PC-3 (cell line): ENCODE measurements at regions not wholly inside any gene's neighbourhood (a gene's known extent, or its start where the extent isn't known, plus 50 kb on each side); places are given as distances from the start of the nearest gene placed in this dataset.

Experiments
- ATAC-seq: fragments of 200-7000 bp; cut with Tn5 transposase; 2 replicates; pipeline ENCODE4 v1.9.1; 2020; ENCODE audit warnings: mild to moderate bottlenecking, moderate library complexity
- BruUV-seq: library from RNA; stranded (reverse); fragments of 400-500 nt; replicated peaks from 2 replicates; lab custom pipeline; 2021; lab: Mats Ljungman, UMichigan
- CTCF ChIA-PET: fragments of 300-600 bp; sonication (Branson Sonifier 250); formaldehyde crosslinking; loops from one replicate; lab custom pipeline; 2022; ENCODE audit warnings: antibody characterized with exemption; lab: Charles Lee
- POLR2A ChIA-PET: fragments of 300-600 bp; sonication (Branson Sonifier 250); formaldehyde crosslinking; loops from one replicate; lab custom pipeline; 2022; ENCODE audit warnings: antibody characterized with exemption; ENCODE audit not compliant: unreplicated experiment; lab: Charles Lee
- DNase-seq: peaks from one replicate; pipeline ENCODE4 v3.0.0-alpha.2; 2015
- H2AFZ ChIP-seq: fragments of 300-600 bp; sonication (generic); 2 replicates; pipeline ENCODE4 v1.6.0; 2016; ENCODE audit warnings: antibody characterized with exemption, low read length
- H3F3A ChIP-seq: fragments of 300-600 bp; sonication (generic); one replicate; pipeline ENCODE4 v1.6.0; 2017; ENCODE audit warnings: antibody characterized with exemption, low read length, control low read depth, mild to moderate bottlenecking; ENCODE audit not compliant: unreplicated experiment
- H3K27ac ChIP-seq: fragments of 300-600 bp; sonication (generic); 2 replicates; pipeline ENCODE4 v1.5.1; 2016; ENCODE audit warnings: mild to moderate bottlenecking, low read length
- H3K27me3 ChIP-seq: fragments of 300-600 bp; sonication (generic); 2 replicates; pipeline ENCODE4 v1.6.1; 2016; ENCODE audit warnings: low read length, mixed read lengths
- H3K36me3 ChIP-seq: fragments of 300-600 bp; sonication (generic); 2 replicates; pipeline ENCODE4 v1.6.1; 2016; ENCODE audit warnings: low read depth, mixed run types, low read length, mixed read lengths
- H3K4me1 ChIP-seq: fragments of 300-600 bp; sonication (generic); 2 replicates; pipeline ENCODE4 v1.5.1; 2016; ENCODE audit warnings: low read length; ENCODE audit not compliant: insufficient read depth
- H3K4me2 ChIP-seq: fragments of 300-600 bp; sonication (generic); 2 replicates; pipeline ENCODE4 v1.6.0; 2016; ENCODE audit warnings: low read length
- H3K4me3 ChIP-seq: fragments of 300-600 bp; sonication (generic); 2 replicates; pipeline ENCODE4 v1.5.1; 2016; ENCODE audit warnings: mild to moderate bottlenecking, low read length, mixed read lengths
- H3K79me2 ChIP-seq: fragments of 300-600 bp; sonication (generic); 2 replicates; pipeline ENCODE4 v1.6.1; 2017; ENCODE audit warnings: low read length, mixed read lengths
- H3K9ac ChIP-seq: fragments of 300-600 bp; sonication (generic); 2 replicates; pipeline ENCODE4 v1.6.0; 2016; ENCODE audit warnings: mild to moderate bottlenecking, low read length
- H3K9me2 ChIP-seq: fragments of 300-600 bp; sonication (generic); replicated peaks from 2 replicates; pipeline ENCODE4 v1.6.1; 2016; ENCODE audit warnings: mixed run types, low read length, mixed read lengths
- H3K9me3 ChIP-seq: fragments of 300-600 bp; sonication (generic); 2 replicates; pipeline ENCODE4 v1.6.1; 2016; ENCODE audit warnings: low read length, mixed read lengths
- H4K20me1 ChIP-seq: fragments of 300-600 bp; sonication (generic); 2 replicates; pipeline ENCODE4 v1.6.1; 2016; ENCODE audit warnings: low read length, mixed read lengths
- CTCF ChIP-seq: fragments of 300-600 bp; sonication (generic); conservative IDR thresholded peaks from 2 replicates; pipeline ENCODE4 v1.5.1; 2017; ENCODE audit warnings: antibody characterized with exemption, low read depth, mild to moderate bottlenecking, low read length
- EZH2 ChIP-seq: fragments of 300-600 bp; sonication (generic); IDR thresholded peaks from one replicate; pipeline ENCODE4 v1.6.1; 2017; ENCODE audit warnings: antibody characterized with exemption, mild to moderate bottlenecking, low read length; ENCODE audit not compliant: unreplicated experiment
- EZH2phosphoT487 ChIP-seq: fragments of 300-600 bp; sonication (generic); IDR thresholded peaks from 2 replicates; pipeline ENCODE4 v1.6.1; 2018; ENCODE audit warnings: mild to moderate bottlenecking, antibody characterized with exemption, low read length, borderline replicate concordance
- intact Hi-C: fragments of 100-400 bp; cut with micrococcal nuclease; formaldehyde crosslinking; loops from 2 replicates; pipeline ENCODE4 v1.9.0; 2023

- TF ChIP-seq EZH2phosphoT487 (no peak), EZH2 (no peak), CTCF (no peak)
- H3K4me2 ChIP-seq: no peak overlapping the region
- H3K9me2 ChIP-seq: no peaks in the 10 kb centered on the region
- ChIA-PET POLR2A (no interaction called here), CTCF (no interaction called here)
- DNase-seq (no peak), ATAC-seq (no peak)
- H3K27ac ChIP-seq: no peak overlapping the region
- H3K27me3 ChIP-seq: no peaks in the 10 kb centered on the region
- no TSS peak for BruUV-seq
- no peaks in the 10 kb centered on the region for H3K79me2 ChIP-seq
- H3K36me3 ChIP-seq: no peaks in the 10 kb centered on the region
- intact Hi-C loops: no loop called here
- H3K9ac ChIP-seq: no peak overlapping the region
- no peaks in the 10 kb centered on the region for H3F3A ChIP-seq
- H3K4me3 ChIP-seq: no peak overlapping the region
- no peaks in the 10 kb centered on the region for H4K20me1 ChIP-seq
- H3K4me1 ChIP-seq: no peaks in the 10 kb centered on the region
- H3K9me3 ChIP-seq: no peaks in the 10 kb centered on the region
- H2AFZ ChIP-seq: no peak overlapping the region
Measured at GRCh38 chr3:80275120-80275519, 507.3 kb upstream of the ROBO1 start.

GRCh38 chr3:80263260-80263659 is 495.5 kb upstream of the ROBO1 start:
- Histone ChIP-seq H3K27ac (no peak overlapping the region), H3K9me2 (no peaks in the 10 kb centered on the region), H3K4me2 (no peak overlapping the region), H3K27me3 (no peaks in the 10 kb centered on the region), H3K9ac (no peak overlapping the region), H4K20me1 (no peaks in the 10 kb centered on the region), H3K79me2 (no peaks in the 10 kb centered on the region), H3K9me3 (no peaks in the 10 kb centered on the region), H3K4me1 (no peaks in the 10 kb centered on the region), H3K4me3 (no peak overlapping the region), H3F3A (no peaks in the 10 kb centered on the region), H2AFZ (no peak overlapping the region), H3K36me3 (no peaks in the 10 kb centered on the region)
- ChIA-PET POLR2A (no interaction called here), CTCF (no interaction called here)
- TF ChIP-seq EZH2 (no peak), EZH2phosphoT487 (no peak), CTCF (no peak)
- BruUV-seq: no TSS peak
- no peak for ATAC-seq
- DNase-seq: no peak
- intact Hi-C loops: no loop called here

GRCh38 chr3:80261082-80261481 is 493.3 kb upstream of the ROBO1 start:
- H3K4me3 ChIP-seq: no peak overlapping the region
- DNase-seq: no peak
- no peaks in the 10 kb centered on the region for H3K27me3 ChIP-seq
- no peaks in the 10 kb centered on the region for H3K36me3 ChIP-seq
- no peak overlapping the region for H3K4me2 ChIP-seq
- ATAC-seq: no peak
- no peaks in the 10 kb centered on the region for H3F3A ChIP-seq
- no peaks in the 10 kb centered on the region for H3K9me3 ChIP-seq
- no peak overlapping the region for H3K9ac ChIP-seq
- intact Hi-C loops: no loop called here
- H3K79me2 ChIP-seq: no peaks in the 10 kb centered on the region
- no peak overlapping the region for H2AFZ ChIP-seq
- no TSS peak for BruUV-seq
- no peaks in the 10 kb centered on the region for H4K20me1 ChIP-seq
- no peak overlapping the region for H3K27ac ChIP-seq
- CTCF ChIA-PET: no interaction called here
- POLR2A ChIA-PET: no interaction called here
- H3K9me2 ChIP-seq: no peaks in the 10 kb centered on the region
- no peaks in the 10 kb centered on the region for H3K4me1 ChIP-seq
- TF ChIP-seq EZH2phosphoT487: no peak
- no peak for TF ChIP-seq CTCF
- TF ChIP-seq EZH2: no peak
